Neutrophil (primary cell): ENCODE measurements at regions not wholly inside any gene's neighbourhood (a gene's known extent, or its start where the extent isn't known, plus 50 kb on each side); places are given as distances from the start of the nearest gene placed in this dataset.
A peak's percentile ranks its signal among the peaks of the same experiment; 100 is the strongest.

ENCODE experiments used
- H3K27ac ChIP-seq: fragments of 200-600 bp; sonication (generic); 2 replicates; pipeline ENCODE4 v1.5.1; 2016; ENCODE audit warnings: mild to moderate bottlenecking, moderate library complexity
- H3K27me3 ChIP-seq: fragments of 200-600 bp; sonication (generic); 2 replicates; pipeline ENCODE4 v1.6.0; 2016; ENCODE audit warnings: mild to moderate bottlenecking
- H3K36me3 ChIP-seq: fragments of 200-600 bp; sonication (generic); 2 replicates; pipeline ENCODE4 v1.5.1; 2017
- H3K4me1 ChIP-seq, 2 experiments: fragments of 200-600 bp in 1 of 2; sonication (generic) in 1 of 2; 1 replicate in 1 of 2; 2 replicates in 1 of 2; pipeline versions ENCODE4 v1.5.1 to v1.6.1; 2013 to 2016; ENCODE audit warnings: low read depth in 1 of 2, low read length in 1 of 2, mild to moderate bottlenecking in 1 of 2, moderate library complexity in 1 of 2; ENCODE audit not compliant: control insufficient read depth in 1 of 2, insufficient read depth in 1 of 2
- H3K4me3 ChIP-seq, 2 experiments: fragments of 200-600 bp in 1 of 2; sonication (generic) in 1 of 2; 1 replicate in 1 of 2; 2 replicates in 1 of 2; pipeline ENCODE4 v1.5.1; 2013 to 2016; ENCODE audit warnings: low read depth in 1 of 2, low read length in 1 of 2, mild to moderate bottlenecking in 1 of 2, moderate library complexity in 1 of 2
- H3K9me3 ChIP-seq: fragments of 200-600 bp; sonication (generic); 2 replicates; pipeline ENCODE4 v1.5.1; 2016
- TF ChIP-seq, protein P1 (sequence below): fragments of 200-600 bp; sonication (generic); IDR thresholded peaks from 2 replicates; pipeline ENCODE4 v1.5.1; 2016; ENCODE audit warnings: antibody characterized with exemption

DNA sequence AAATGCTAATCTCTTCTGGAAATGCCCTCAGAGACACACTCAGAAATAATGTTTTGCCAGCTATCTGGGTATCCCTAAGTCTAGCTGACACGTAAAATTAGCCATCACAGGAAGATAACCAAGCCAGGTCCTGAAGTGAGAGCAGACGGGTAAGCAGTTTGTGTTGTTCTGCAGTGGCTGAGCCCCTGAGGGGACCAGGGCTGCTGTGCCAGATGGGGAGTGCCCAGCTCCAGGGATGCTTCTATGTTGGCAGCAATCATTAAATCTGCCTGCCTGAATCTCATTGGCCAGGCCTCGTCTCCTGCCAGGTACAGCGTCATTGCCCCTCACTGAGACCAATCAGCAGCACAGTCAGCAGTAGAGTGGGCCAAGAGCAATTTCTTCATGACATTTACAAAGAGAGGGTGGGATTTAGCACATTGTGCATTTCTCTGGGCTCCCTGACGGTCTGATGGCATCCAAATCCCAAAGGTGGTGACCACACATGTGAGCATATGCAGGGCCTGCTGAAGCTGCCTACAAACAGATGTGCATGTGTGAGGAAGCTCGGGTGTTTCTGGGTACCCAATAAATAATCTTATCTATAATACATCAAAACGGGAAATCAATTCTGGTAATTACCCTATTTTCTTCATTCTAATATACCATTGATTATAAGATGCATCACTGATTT is 58.7 kb upstream of the LRRN2 start:
- no peak overlapping the region for H3K27ac ChIP-seq

DNA sequence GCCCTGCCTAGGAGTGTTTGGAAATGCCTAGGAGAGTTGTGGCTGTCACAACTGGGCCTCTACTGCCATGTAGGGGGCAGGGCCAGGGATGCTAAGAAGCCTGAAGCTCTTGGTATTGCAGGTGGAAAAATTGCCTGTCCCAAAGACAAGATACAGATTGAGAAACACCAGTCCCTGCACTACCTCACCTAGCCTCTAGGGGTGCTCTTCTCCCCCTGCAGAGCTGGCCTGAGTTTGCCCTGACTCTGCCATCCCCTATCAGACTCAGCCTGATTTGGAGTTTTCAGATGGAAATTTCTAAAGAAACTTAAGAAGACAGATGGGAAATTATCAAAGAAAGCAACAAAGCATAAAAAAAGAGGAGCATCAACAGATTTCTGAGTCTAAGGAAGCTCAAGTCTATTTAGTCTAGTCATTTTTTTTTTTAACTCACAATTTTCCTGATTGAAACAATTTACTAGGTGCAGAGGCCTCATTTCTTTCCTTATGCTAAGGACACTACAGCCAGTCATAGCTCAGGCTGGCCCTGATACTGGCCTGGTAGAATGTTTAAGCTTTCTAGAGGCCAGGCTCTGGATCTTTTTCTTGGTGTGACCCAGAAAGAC is 61.4 kb upstream of the LRRN2 start:
- Histone ChIP-seq H3K9me3 (no peaks in the 10 kb centered on the region), H3K27me3 (peaks cover 17% of the 10 kb centered on the region), H3K36me3 (no peaks in the 10 kb centered on the region), H3K4me3 (no peak overlapping the region), H3K27ac (no peak overlapping the region), H3K4me1 (no peaks in the 10 kb centered on the region)
- TF ChIP-seq, protein P1, sequence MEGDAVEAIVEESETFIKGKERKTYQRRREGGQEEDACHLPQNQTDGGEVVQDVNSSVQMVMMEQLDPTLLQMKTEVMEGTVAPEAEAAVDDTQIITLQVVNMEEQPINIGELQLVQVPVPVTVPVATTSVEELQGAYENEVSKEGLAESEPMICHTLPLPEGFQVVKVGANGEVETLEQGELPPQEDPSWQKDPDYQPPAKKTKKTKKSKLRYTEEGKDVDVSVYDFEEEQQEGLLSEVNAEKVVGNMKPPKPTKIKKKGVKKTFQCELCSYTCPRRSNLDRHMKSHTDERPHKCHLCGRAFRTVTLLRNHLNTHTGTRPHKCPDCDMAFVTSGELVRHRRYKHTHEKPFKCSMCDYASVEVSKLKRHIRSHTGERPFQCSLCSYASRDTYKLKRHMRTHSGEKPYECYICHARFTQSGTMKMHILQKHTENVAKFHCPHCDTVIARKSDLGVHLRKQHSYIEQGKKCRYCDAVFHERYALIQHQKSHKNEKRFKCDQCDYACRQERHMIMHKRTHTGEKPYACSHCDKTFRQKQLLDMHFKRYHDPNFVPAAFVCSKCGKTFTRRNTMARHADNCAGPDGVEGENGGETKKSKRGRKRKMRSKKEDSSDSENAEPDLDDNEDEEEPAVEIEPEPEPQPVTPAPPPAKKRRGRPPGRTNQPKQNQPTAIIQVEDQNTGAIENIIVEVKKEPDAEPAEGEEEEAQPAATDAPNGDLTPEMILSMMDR = peak; percentile 87

More for the DNA sequence above, 58.7 kb upstream of the LRRN2 start:
- Histone ChIP-seq H3K9me3 (no peaks in the 10 kb centered on the region), H3K4me1 (no peaks in the 10 kb centered on the region), H3K36me3 (no peaks in the 10 kb centered on the region), H3K27me3 (peaks cover 39% of the 10 kb centered on the region), H3K4me3 (no peak overlapping the region)
- TF ChIP-seq, protein P1 = no peak

DNA sequence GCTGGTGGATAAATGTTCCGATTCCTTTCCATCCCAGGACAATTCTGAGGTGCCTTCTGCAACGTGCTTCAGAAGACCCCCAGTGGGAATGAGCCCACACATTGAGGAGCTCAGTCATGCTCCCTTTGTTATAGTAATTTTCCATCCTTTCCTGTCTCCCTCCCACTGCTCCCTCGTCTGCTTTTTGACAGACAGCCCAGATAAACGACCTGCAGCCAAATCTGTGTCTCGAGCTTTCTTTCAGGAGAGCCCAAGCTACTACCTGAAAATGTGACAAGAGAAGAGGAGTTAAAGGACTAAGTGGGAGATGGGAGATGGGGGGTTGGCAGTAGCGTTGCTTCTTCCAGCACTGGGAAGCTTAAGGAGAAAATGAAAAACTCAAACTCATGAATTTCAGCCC is 65.9 kb upstream of the LRRN2 start:
- Histone ChIP-seq H3K4me1 (no peaks in the 10 kb centered on the region), H3K4me3 (no peak overlapping the region), H3K9me3 (no peaks in the 10 kb centered on the region), H3K27ac (no peak overlapping the region), H3K27me3 (no peaks in the 10 kb centered on the region), H3K36me3 (no peaks in the 10 kb centered on the region)
- TF ChIP-seq, protein P1 = no peak

DNA sequence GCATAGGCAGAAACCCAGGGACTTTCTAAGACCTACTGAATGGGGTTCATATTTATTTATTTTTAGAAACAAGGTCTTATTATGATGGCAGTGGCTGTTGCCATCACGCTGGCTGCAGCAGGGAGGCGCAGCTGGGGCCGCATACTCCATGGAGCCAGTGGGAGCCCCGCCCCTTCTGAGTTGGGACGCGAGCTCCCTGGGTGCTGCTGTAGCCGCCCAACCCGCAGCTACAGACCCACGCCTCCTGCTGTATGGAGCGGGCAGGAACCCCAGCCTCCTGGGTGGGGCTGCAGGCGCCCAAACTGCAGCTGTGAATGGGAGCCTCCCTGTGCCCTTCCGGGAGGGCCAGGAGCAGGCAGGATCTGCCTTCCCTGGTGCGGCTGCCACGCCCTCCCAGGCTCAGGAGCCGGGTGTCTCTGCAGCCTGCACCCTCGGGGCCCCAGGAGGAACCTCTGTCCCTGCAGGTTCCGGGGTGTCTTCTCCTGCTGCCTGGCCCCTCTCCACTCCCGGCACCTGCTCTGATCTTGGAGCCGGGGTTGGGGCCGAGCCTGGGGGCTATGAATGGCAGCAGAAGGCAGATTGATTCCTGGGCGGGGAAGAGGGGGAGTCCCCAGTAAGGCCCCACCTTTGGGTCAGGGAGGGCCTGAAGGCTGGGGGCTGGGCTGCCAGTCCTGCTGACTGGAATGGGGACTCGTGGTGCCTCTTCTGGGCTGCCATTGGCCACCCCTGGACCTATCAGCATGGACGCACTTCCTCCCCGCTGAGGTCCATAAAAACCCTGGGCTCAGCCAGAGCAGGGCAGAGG is 66.5 kb upstream of the LRRN2 start:
- no peaks in the 10 kb centered on the region for H3K9me3 ChIP-seq
- no peaks in the 10 kb centered on the region for H3K4me1 ChIP-seq
- no peak overlapping the region for H3K27ac ChIP-seq
- TF ChIP-seq, protein P1 = no peak
- no peak overlapping the region for H3K4me3 ChIP-seq
- no peaks in the 10 kb centered on the region for H3K36me3 ChIP-seq
- no peaks in the 10 kb centered on the region for H3K27me3 ChIP-seq

DNA sequence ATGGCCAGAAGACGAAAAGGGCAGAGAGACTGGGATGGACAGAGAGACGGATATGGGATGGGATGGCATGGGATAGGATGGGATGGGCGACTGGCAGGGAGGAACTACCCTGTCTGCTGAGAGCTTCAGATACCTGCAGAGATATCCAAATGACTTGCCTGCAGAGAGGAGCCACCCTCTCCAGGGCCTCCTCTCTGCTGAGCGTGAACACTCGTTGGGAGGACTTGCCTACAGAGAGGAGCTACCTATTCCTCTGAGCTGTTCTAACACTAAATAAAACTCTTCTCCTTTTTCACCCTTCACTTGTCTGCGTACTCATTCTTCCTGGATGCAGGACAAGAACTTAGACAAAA is 67.1 kb upstream of the LRRN2 start:
- TF ChIP-seq, protein P1 = no peak
- H3K9me3 ChIP-seq = no peaks in the 10 kb centered on the region
- H3K27me3 ChIP-seq = no peaks in the 10 kb centered on the region
- no peaks in the 10 kb centered on the region for H3K36me3 ChIP-seq
- H3K27ac ChIP-seq = no peak overlapping the region
- no peak overlapping the region for H3K4me3 ChIP-seq
- no peaks in the 10 kb centered on the region for H3K4me1 ChIP-seq
